Colonic mucosa (tissue), 4 donors: ENCODE measurements at regions not wholly inside any gene's neighbourhood (a gene's known extent, or its start where the extent isn't known, plus 50 kb on each side); places are given as distances from the start of the nearest gene placed in this dataset.

ENCODE experiments used
- DNase-seq: peaks from one replicate; pipeline ENCODE4 v3.0.0-alpha.2; 2020
- H3K27ac ChIP-seq: fragments of 200-600 bp; one replicate; pipeline ENCODE4 v1.8.0; 2021
- H3K27me3 ChIP-seq: fragments of 200-600 bp; one replicate; pipeline ENCODE4 v1.8.0; 2021
- H3K36me3 ChIP-seq: fragments of 200-600 bp; one replicate; pipeline ENCODE4 v1.8.0; 2021
- H3K4me1 ChIP-seq: fragments of 200-600 bp; one replicate; pipeline ENCODE4 v1.8.0; 2021; ENCODE audit warnings: mild to moderate bottlenecking
- H3K4me3 ChIP-seq: fragments of 200-600 bp; one replicate; pipeline ENCODE4 v1.8.0; 2021
- H3K9ac ChIP-seq, 2 donors: one replicate each; pipeline ENCODE4 v1.7.0; 2013; ENCODE audit warnings: control low read depth in 2 of 2, low read depth in 2 of 2, low read length in 2 of 2
- H3K9me3 ChIP-seq: fragments of 200-600 bp; one replicate; pipeline ENCODE4 v1.8.0; 2021
- intact Hi-C: fragments of 100-400 bp; cut with DNase I; formaldehyde crosslinking; loops from one replicate; pipeline ENCODE4 v1.14.1; 2022
- TF ChIP-seq, protein P1 (sequence below): fragments of 200-600 bp; IDR thresholded peaks from one replicate; pipeline ENCODE4 v1.8.0; 2022; ENCODE audit warnings: antibody characterized with exemption, mild to moderate bottlenecking
- donor health status: healthy.
- donor health status: DM: no; HTN: no; CAD: no.
- donor health status: DM: no; HTN: no; CAD: no.

DNA sequence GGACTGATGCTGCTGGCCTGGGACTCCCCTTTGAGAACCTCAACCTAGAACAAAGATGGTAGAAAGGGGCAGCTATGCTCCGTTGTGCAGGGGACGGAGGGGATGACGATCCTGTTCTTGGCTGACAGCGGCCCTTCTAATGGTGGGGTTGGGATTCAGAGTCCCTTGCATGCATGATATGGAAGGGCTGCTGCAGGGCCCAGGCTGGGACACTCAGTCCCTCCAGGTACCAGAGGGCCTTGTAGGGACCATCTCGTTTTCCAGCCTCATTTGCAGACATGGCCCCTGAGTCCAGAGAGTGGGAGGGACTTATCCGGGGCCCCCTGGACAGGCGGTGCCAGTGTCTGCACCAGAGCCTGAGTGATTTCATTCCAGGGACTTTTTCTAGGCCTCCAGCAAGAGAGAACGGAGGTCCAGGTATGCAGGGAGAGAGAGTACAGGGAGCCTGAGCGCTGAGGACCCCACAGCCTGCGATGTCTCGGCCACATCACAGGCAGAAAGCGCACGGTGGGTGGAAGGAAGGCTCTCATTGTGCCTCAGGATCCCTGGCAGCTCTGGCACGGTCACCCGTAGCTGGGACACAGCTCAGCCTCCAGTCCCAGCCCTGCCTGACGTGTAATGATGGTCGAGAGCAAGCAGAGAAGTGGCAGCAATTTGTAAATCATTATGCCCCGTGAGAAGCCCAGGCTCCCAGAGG, 860.8 kb downstream of the TBC1D22A start:
- H3K36me3 ChIP-seq, result no peaks in the 10 kb centered on the region
- H3K4me3 ChIP-seq, result no peak overlapping the region
- intact Hi-C loops, result no loop called here

DNA sequence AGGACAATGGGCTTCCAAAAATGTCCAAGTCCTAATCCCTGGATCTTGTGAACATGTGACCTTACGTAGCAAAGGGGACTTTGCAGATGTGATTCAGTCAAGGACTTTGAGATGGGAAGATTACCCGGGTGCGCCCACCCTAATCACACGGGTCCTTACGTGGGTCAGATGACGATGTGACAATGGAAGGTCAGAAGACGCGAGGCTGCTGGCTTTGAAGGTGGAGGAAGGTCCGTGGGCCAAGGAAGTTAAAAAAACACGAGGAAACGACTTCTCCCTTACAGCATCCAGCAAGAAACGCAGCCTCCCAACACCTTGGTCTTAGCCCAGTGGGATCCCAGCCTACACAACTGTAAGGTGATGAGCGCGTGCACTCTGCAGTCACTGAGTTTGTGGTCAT, 860.1 kb downstream of the TBC1D22A start:
- no peak overlapping the region for H3K4me3 ChIP-seq
- no peak overlapping the region for H3K27ac ChIP-seq
- no peaks in the 10 kb centered on the region for H3K27me3 ChIP-seq
- TF ChIP-seq, protein P1, sequence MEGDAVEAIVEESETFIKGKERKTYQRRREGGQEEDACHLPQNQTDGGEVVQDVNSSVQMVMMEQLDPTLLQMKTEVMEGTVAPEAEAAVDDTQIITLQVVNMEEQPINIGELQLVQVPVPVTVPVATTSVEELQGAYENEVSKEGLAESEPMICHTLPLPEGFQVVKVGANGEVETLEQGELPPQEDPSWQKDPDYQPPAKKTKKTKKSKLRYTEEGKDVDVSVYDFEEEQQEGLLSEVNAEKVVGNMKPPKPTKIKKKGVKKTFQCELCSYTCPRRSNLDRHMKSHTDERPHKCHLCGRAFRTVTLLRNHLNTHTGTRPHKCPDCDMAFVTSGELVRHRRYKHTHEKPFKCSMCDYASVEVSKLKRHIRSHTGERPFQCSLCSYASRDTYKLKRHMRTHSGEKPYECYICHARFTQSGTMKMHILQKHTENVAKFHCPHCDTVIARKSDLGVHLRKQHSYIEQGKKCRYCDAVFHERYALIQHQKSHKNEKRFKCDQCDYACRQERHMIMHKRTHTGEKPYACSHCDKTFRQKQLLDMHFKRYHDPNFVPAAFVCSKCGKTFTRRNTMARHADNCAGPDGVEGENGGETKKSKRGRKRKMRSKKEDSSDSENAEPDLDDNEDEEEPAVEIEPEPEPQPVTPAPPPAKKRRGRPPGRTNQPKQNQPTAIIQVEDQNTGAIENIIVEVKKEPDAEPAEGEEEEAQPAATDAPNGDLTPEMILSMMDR, result no peak
- no peak for DNase-seq
- no peak overlapping the region for H3K9ac ChIP-seq
- H3K9me3 ChIP-seq, result no peaks in the 10 kb centered on the region
- no peaks in the 10 kb centered on the region for H3K36me3 ChIP-seq
- intact Hi-C loops, result no loop called here
- no peaks in the 10 kb centered on the region for H3K4me1 ChIP-seq

More for the DNA sequence above, 860.8 kb downstream of the TBC1D22A start:
- TF ChIP-seq, protein P1, result no peak
- no peak overlapping the region for H3K27ac ChIP-seq
- no peaks in the 10 kb centered on the region for H3K4me1 ChIP-seq
- DNase-seq, result no peak
- H3K27me3 ChIP-seq, result no peaks in the 10 kb centered on the region
- no peaks in the 10 kb centered on the region for H3K9me3 ChIP-seq
- H3K9ac ChIP-seq, result no peak overlapping the region

DNA sequence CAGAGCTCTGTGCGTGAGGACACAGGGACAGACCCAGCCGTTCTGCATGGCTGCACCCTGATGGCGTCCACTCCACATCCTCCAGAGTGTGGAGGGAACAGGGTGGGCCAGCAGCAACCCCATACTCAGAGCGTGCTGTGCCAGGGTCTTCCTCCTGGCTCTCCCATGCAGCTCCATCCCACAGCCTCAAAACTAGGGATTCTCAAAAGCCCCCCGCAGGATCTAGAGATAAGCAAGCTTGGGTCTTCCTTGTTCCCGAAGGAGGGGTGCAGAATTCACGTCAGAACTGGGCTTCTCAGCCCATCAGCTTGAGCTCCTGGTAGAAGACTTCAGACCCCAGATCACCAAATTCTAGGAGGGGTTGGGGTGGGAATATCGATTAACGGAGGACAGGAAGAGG, 858.8 kb downstream of the TBC1D22A start:
- Histone ChIP-seq H3K4me1 (no peaks in the 10 kb centered on the region), H3K36me3 (no peaks in the 10 kb centered on the region), H3K27ac (no peak overlapping the region), H3K27me3 (no peaks in the 10 kb centered on the region), H3K9ac (no peak overlapping the region), H3K9me3 (no peaks in the 10 kb centered on the region), H3K4me3 (no peak overlapping the region)
- intact Hi-C loops, result no loop called here
- DNase-seq, result no peak
- TF ChIP-seq, protein P1, result no peak

DNA sequence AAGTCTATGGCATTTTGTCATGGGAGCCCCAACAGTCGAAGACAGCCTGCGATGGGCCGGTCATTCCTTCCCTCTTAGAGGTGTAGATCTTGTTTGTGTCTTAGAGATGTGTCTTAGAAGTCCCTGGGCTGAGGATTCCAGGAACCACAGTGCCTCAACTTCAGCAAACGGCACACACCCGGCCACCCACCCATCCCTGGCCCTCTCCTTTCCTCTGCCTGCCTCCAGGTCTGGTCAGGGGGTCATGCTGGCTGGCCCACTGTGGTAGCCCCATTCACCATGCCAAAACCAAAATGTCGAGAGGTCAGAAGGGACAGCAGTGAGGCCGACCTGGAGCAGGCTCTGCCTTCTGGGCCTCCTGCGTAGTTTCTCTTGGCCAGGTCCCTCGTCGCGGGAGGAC, 857.9 kb downstream of the TBC1D22A start:
- Histone ChIP-seq H3K27me3 (no peaks in the 10 kb centered on the region), H3K4me3 (no peak overlapping the region), H3K9ac (no peak overlapping the region), H3K27ac (no peak overlapping the region), H3K36me3 (no peaks in the 10 kb centered on the region), H3K4me1 (no peaks in the 10 kb centered on the region), H3K9me3 (no peaks in the 10 kb centered on the region)
- DNase-seq, result no peak
- TF ChIP-seq, protein P1, result no peak
- intact Hi-C loops, result no loop called here

DNA sequence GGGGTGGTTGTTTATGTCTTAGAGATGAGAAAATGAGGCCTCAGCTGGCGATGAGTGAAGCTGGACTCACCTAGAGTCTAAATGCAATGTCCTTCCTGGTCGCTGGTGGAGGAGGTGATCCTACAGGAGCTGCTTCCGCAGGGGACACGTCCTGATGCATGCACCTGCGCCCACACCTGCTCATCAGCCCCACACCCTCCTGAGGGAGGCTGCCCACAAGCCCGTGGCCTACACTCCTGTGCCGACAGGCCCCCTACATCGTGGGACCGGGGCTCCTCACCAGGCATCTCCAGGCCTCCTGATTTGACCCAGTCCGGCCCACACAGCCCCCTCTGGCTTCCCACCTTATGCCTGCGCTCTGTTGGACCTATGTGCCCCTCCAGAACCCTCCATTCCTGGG, 857.2 kb downstream of the TBC1D22A start:
- no peak for DNase-seq
- no peaks in the 10 kb centered on the region for H3K4me1 ChIP-seq
- intact Hi-C loops, result no loop called here

More for the DNA sequence above, 857.2 kb downstream of the TBC1D22A start:
- no peaks in the 10 kb centered on the region for H3K9me3 ChIP-seq
- no peaks in the 10 kb centered on the region for H3K36me3 ChIP-seq
- no peak overlapping the region for H3K4me3 ChIP-seq
- TF ChIP-seq, protein P1, result no peak
- no peaks in the 10 kb centered on the region for H3K27me3 ChIP-seq
- H3K27ac ChIP-seq, result no peak overlapping the region
- no peak overlapping the region for H3K9ac ChIP-seq
